OCI-LY7 (cell line): ENCODE measurements at regions not wholly inside any gene's neighbourhood (a gene's known extent, or its start where the extent isn't known, plus 50 kb on each side); places are given as distances from the start of the nearest gene placed in this dataset.

Source experiments
- BruUV-seq: library from RNA; stranded (reverse); fragments of 400-500 nt; replicated peaks from 2 replicates; lab custom pipeline; 2021; lab: Mats Ljungman, UMichigan
- CTCF ChIA-PET: fragments of 300-600 bp; sonication (Branson Sonifier 250); formaldehyde crosslinking; loops from one replicate; lab custom pipeline; 2022; ENCODE audit warnings: antibody characterized with exemption; ENCODE audit not compliant: unreplicated experiment; lab: Charles Lee
- POLR2A ChIA-PET: fragments of 300-600 bp; sonication (Branson Sonifier 250); formaldehyde crosslinking; loops from one replicate; lab custom pipeline; 2022; ENCODE audit warnings: antibody characterized with exemption; lab: Charles Lee
- DNase-seq: peaks from one replicate; pipeline ENCODE4 v3.0.0-alpha.2; 2015; ENCODE audit warnings: low spot score
- H2AFZ ChIP-seq: fragments of 200-600 bp; sonication (generic), shearing (Covaris generic); 2 replicates; pipeline ENCODE4 v1.6.1; 2014; ENCODE audit warnings: mild to moderate bottlenecking, antibody characterized with exemption, low read length, moderate library complexity
- H3K27ac ChIP-seq: fragments of 200-600 bp; sonication (generic); 2 replicates; pipeline ENCODE4 v1.5.1; 2014; ENCODE audit warnings: mixed run types, low read depth, mild to moderate bottlenecking, moderate library complexity, low read length, inconsistent platforms; ENCODE audit not compliant: poor library complexity, severe bottlenecking
- H3K36me3 ChIP-seq: fragments of 200-600 bp; sonication (generic); 2 replicates; pipeline ENCODE4 v1.6.1; 2014; ENCODE audit warnings: mild to moderate bottlenecking, antibody characterized with exemption, low read length, moderate library complexity, mixed read lengths; ENCODE audit not compliant: insufficient read depth
- H3K4me1 ChIP-seq: fragments of 200-600 bp; sonication (generic); 2 replicates; pipeline ENCODE4 v1.5.1; 2014; ENCODE audit warnings: mild to moderate bottlenecking, low read length; ENCODE audit not compliant: insufficient read depth, poor library complexity, severe bottlenecking
- H3K4me2 ChIP-seq: fragments of 200-600 bp; sonication (generic); 2 replicates; pipeline ENCODE4 v1.6.1; 2014; ENCODE audit warnings: mild to moderate bottlenecking, low read length
- H3K4me3 ChIP-seq: fragments of 200-600 bp; sonication (generic); 2 replicates; pipeline ENCODE4 v1.5.1; 2014; ENCODE audit warnings: mild to moderate bottlenecking, low read depth, low read length; ENCODE audit not compliant: poor library complexity, severe bottlenecking
- H3K79me2 ChIP-seq: fragments of 200-600 bp; sonication (generic); 2 replicates; pipeline ENCODE4 v1.6.1; 2016; ENCODE audit warnings: low read depth, mild to moderate bottlenecking, low read length, moderate library complexity, mixed read lengths; ENCODE audit not compliant: insufficient read depth
- H3K9me2 ChIP-seq: fragments of 200-600 bp; sonication (generic); 2 replicates; pipeline ENCODE4 v1.6.1; 2016; ENCODE audit warnings: mild to moderate bottlenecking, low read length, mixed read lengths; ENCODE audit not compliant: insufficient read depth
- H3K9me3 ChIP-seq: fragments of 200-600 bp; sonication (generic); 2 replicates; pipeline ENCODE4 v1.6.1; 2014; ENCODE audit warnings: mild to moderate bottlenecking, mixed run types, low read length, mixed read lengths
- H4K20me1 ChIP-seq: fragments of 200-600 bp; sonication (generic); 2 replicates; pipeline ENCODE4 v1.6.1; 2014; ENCODE audit warnings: mild to moderate bottlenecking, antibody characterized with exemption, low read length, moderate library complexity, mixed read lengths; ENCODE audit not compliant: insufficient read depth
- CTCF ChIP-seq: fragments of 200-600 bp; sonication (generic); conservative IDR thresholded peaks from 2 replicates; pipeline ENCODE4 v1.5.1; 2014; ENCODE audit warnings: mild to moderate bottlenecking, antibody characterized with exemption, low read length, moderate library complexity, mixed read lengths
- EZH2phosphoT487 ChIP-seq: fragments of 200-600 bp; sonication (generic); IDR thresholded peaks from 2 replicates; pipeline ENCODE4 v1.6.1; 2018; ENCODE audit warnings: low read depth, borderline replicate concordance, mild to moderate bottlenecking, mixed run types, antibody characterized with exemption, low read length, moderate library complexity, mixed read lengths
- intact Hi-C: fragments of 100-400 bp; cut with micrococcal nuclease; formaldehyde crosslinking; loops from one replicate; pipeline ENCODE4 v1.10.0; 2022; ENCODE audit not compliant: unreplicated experiment

- ChIA-PET CTCF (no interaction called here), POLR2A (interaction anchor here (0.6 to 1.2 kb wide), 3 partner anchors 11 to 50 kb away, joined by 3 to 4 read pairs (median 3); no protein-coding TSS in a partner anchor)
- no peak for DNase-seq
- Histone ChIP-seq H3K9me2 (no peaks in the 10 kb centered on the region), H2AFZ (no peak overlapping the region), H4K20me1 (no peaks in the 10 kb centered on the region), H3K27ac (no peak overlapping the region), H3K79me2 (no peaks in the 10 kb centered on the region), H3K4me3 (no peak overlapping the region), H3K4me2 (no peak overlapping the region), H3K36me3 (no peaks in the 10 kb centered on the region), H3K4me1 (no peaks in the 10 kb centered on the region), H3K9me3 (no peaks in the 10 kb centered on the region)
- BruUV-seq = no TSS peak
- intact Hi-C loops = no loop called here
- no peak for TF ChIP-seq CTCF
- TF ChIP-seq EZH2phosphoT487 = no peak
These were observed 288.6 kb upstream of the NR3C2 start for GRCh38 chr4:148730766-148731165.

DNA sequence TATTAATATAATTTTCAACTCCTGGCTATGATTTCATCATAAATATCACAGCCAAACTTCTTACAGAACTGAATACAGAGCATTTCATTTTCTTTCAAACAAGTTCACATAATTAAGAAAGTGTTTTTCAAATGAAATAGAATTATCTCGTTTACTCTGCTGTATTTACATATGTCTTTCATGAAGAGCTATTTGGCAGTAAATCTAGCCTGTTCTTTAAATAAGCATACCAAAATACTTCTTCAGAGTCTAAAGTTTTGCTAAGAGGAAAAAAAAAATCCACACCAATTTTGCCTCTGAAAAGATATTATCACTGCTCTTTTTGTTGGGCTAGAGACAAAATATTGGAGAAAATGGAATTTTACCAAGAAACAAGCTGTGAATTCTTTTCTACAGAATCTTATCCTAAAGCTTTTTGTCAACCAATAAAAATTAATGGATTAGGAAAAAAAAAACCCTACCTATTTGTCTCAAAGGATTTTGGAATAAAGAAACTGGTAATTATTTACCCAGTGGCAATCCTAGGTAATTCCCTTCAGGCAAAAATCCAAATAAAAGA, 287.9 kb upstream of the NR3C2 start:
- DNase-seq = no peak
- TF ChIP-seq EZH2phosphoT487 = no peak
- TF ChIP-seq CTCF = no peak
- no TSS peak for BruUV-seq
- Histone ChIP-seq H3K79me2 (no peaks in the 10 kb centered on the region), H4K20me1 (no peaks in the 10 kb centered on the region), H3K9me3 (no peaks in the 10 kb centered on the region), H3K9me2 (no peaks in the 10 kb centered on the region), H3K36me3 (no peaks in the 10 kb centered on the region), H3K4me1 (no peaks in the 10 kb centered on the region), H3K4me3 (no peak overlapping the region), H3K27ac (no peak overlapping the region), H2AFZ (no peak overlapping the region), H3K4me2 (no peak overlapping the region)
- intact Hi-C loops = no loop called here
- ChIA-PET CTCF (no interaction called here), POLR2A (interaction anchor here (0.5 to 1.2 kb wide), 5 partner anchors 12 to 606 kb away, joined by 3 to 4 read pairs (median 4); no protein-coding TSS in a partner anchor)

DNA sequence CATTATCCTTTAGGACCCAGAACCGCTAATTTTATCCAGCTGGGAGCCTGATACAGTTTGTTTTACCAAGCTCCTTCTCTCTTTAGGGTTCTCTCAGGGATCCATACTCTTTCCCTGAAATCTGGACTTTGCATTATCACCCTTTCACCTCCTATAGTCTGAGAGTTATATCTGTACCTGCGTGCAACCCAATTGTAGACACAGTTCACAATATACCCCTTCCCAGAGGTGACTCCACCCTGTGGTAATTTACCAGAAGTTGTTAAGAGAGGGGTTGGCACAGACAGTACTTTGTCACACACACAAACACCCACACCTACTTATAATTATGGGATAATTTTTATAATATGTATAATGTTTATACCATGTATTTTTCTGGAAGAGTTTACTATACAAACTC, 275.8 kb upstream of the NR3C2 start:
- H2AFZ ChIP-seq = no peak overlapping the region
- H3K27ac ChIP-seq = no peak overlapping the region
- no peaks in the 10 kb centered on the region for H3K36me3 ChIP-seq
- DNase-seq = no peak
- TF ChIP-seq CTCF (no peak), EZH2phosphoT487 (no peak)
- H3K4me3 ChIP-seq = no peak overlapping the region
- BruUV-seq = no TSS peak
- no peaks in the 10 kb centered on the region for H3K79me2 ChIP-seq
- H4K20me1 ChIP-seq = no peaks in the 10 kb centered on the region
- no peaks in the 10 kb centered on the region for H3K9me2 ChIP-seq
- POLR2A ChIA-PET = interaction anchor here (0.5 kb wide), 1 partner anchor 142 kb away, joined by 3 read pairs; no protein-coding TSS in a partner anchor
- H3K9me3 ChIP-seq = no peaks in the 10 kb centered on the region
- H3K4me2 ChIP-seq = no peak overlapping the region
- H3K4me1 ChIP-seq = no peaks in the 10 kb centered on the region
- intact Hi-C loops = no loop called here
- CTCF ChIA-PET = no interaction called here
